A549 (cell line): ENCODE measurements at regions not wholly inside any gene's neighbourhood (a gene's known extent, or its start where the extent isn't known, plus 50 kb on each side); places are given as distances from the start of the nearest gene placed in this dataset.

ENCODE experiments used
- ATAC-seq, 2 experiments: fragments of 200-7000 bp in 1 of 2; fragments of >200 bp in 1 of 2; cut with Nextera tagmentation in 1 of 2; cut with Tn5 transposase in 1 of 2; 3 replicates each; pipeline versions ENCODE4 v1.8.0 to v1.9.1; 2018 to 2020; ENCODE audit warnings: mild to moderate bottlenecking in 1 of 2, moderate library complexity in 1 of 2
- CTCF ChIA-PET: fragments of 300-600 bp; sonication (Branson Sonifier 250); formaldehyde crosslinking; extraction: SDS; loops from one replicate; lab custom pipeline; 2021; ENCODE audit warnings: antibody characterized with exemption, inconsistent platforms; lab: Yijun Ruan, JAX
- POLR2A ChIA-PET: fragments of 350-600 bp; formaldehyde crosslinking; extraction: SDS; loops from one replicate; lab custom pipeline; 2021; ENCODE audit warnings: antibody characterized with exemption, inconsistent platforms; lab: Yijun Ruan, JAX
- DNase-seq, 2 experiments: peaks; one replicate each; pipeline versions ENCODE4 v3.0.0 to v3.0.0-alpha.2; 2011 to 2016; ENCODE audit warnings: low read depth in 1 of 2, low spot score in 1 of 2
- FAIRE-seq: peaks from 2 replicates; lab custom pipeline; 2011; peaks lifted over from hg19 to GRCh38; lab: Jason Lieb, UNC
- H3K27ac ChIP-seq, 2 experiments: fragments of >200 bp; sonication (Bioruptor Twin); formaldehyde crosslinking; 3 replicates each; pipeline ENCODE4 v1.5.1; 2016 to 2017
- H3K4me1 ChIP-seq: fragments of >200 bp; sonication (Bioruptor Twin); formaldehyde crosslinking; 3 replicates; pipeline ENCODE4 v1.6.1; 2016
- H3K4me2 ChIP-seq: fragments of >200 bp; sonication (Bioruptor Twin); formaldehyde crosslinking; 3 replicates; pipeline ENCODE4 v1.6.1; 2016
- H3K4me3 ChIP-seq: fragments of >200 bp; sonication (Bioruptor Twin); formaldehyde crosslinking; 3 replicates; pipeline ENCODE4 v1.5.1; 2016
- H3K9me3 ChIP-seq: fragments of >200 bp; sonication (Bioruptor Twin); formaldehyde crosslinking; 3 replicates; pipeline ENCODE4 v1.6.1; 2016
- BCL3 ChIP-seq: fragments of >200 bp; sonication (Bioruptor Twin); formaldehyde crosslinking; IDR thresholded peaks from 3 replicates; pipeline ENCODE4 v1.6.1; 2016
- CBX2 ChIP-seq: fragments of 200-600 bp; sonication (generic); IDR thresholded peaks from 2 replicates; pipeline ENCODE4 v1.6.1; 2016; ENCODE audit warnings: low read depth, mild to moderate bottlenecking, borderline replicate concordance
- ESRRA ChIP-seq: fragments of 150-350 bp; IDR thresholded peaks from 2 replicates; pipeline ENCODE4 v1.6.1; 2014; ENCODE audit warnings: mild to moderate bottlenecking, low read length, borderline replicate concordance
- FOSL2 ChIP-seq, 2 experiments: fragments of 450-650 bp in 1 of 2; fragments of >200 bp in 1 of 2; sonication (Bioruptor Twin) in 1 of 2; formaldehyde crosslinking; IDR thresholded peaks; 2 replicates each; pipeline versions ENCODE4 v1.5.0 to v1.6.1; 2016 to 2020; ENCODE audit warnings: mild to moderate bottlenecking in 1 of 2, moderate library complexity in 1 of 2
- FOXS1 ChIP-seq: fragments of 250-450 bp; sonication (Bioruptor Pico); IDR thresholded peaks from 2 replicates; pipeline ENCODE4 v1.5.0; 2020; ENCODE audit warnings: mild to moderate bottlenecking, moderate library complexity
- HDAC2 ChIP-seq: fragments of 200-600 bp; sonication (generic); IDR thresholded peaks from 2 replicates; pipeline ENCODE4 v1.6.1; 2016
- HEYL ChIP-seq: fragments of 250-450 bp; sonication (Bioruptor Pico); IDR thresholded peaks from 2 replicates; pipeline ENCODE4 v1.8.0; 2021; ENCODE audit warnings: mild to moderate bottlenecking, moderate library complexity
- HOXA7 ChIP-seq: fragments of 250-450 bp; sonication (Bioruptor Pico); IDR thresholded peaks from 2 replicates; pipeline ENCODE4 v1.5.0; 2020; ENCODE audit warnings: mild to moderate bottlenecking, moderate library complexity
- HOXB13 ChIP-seq: fragments of 250-450 bp; sonication (Bioruptor Pico); IDR thresholded peaks from 2 replicates; pipeline ENCODE4 v1.5.0; 2020; ENCODE audit warnings: low read depth, mild to moderate bottlenecking, moderate library complexity
- HOXB5 ChIP-seq: fragments of 250-450 bp; sonication (Bioruptor Pico); IDR thresholded peaks from 2 replicates; pipeline ENCODE4 v1.5.0; 2020; ENCODE audit warnings: mild to moderate bottlenecking, moderate library complexity
- JUNB ChIP-seq: fragments of >200 bp; sonication (Bioruptor Twin); formaldehyde crosslinking; IDR thresholded peaks from 2 replicates; pipeline ENCODE4 v1.6.1; 2016
- KDM1A ChIP-seq: fragments of 200-600 bp; sonication (generic); IDR thresholded peaks from 2 replicates; pipeline ENCODE4 v1.6.1; 2016; ENCODE audit warnings: low read depth, mild to moderate bottlenecking
- RCOR1 ChIP-seq: fragments of 150-350 bp; IDR thresholded peaks from 2 replicates; pipeline ENCODE4 v1.6.1; 2014; ENCODE audit warnings: antibody characterized with exemption, low read length, low read depth
- RFX5 ChIP-seq: fragments of 450-650 bp; IDR thresholded peaks from 2 replicates; pipeline ENCODE4 v1.7.1; 2014; ENCODE audit warnings: antibody characterized with exemption, mild to moderate bottlenecking, moderate library complexity
- RNF2 ChIP-seq: fragments of 200-600 bp; sonication (generic); IDR thresholded peaks from 2 replicates; pipeline ENCODE4 v1.6.1; 2016; ENCODE audit warnings: low read depth, mild to moderate bottlenecking, antibody characterized with exemption, moderate library complexity, borderline replicate concordance
- SMC3 ChIP-seq: fragments of >200 bp; sonication (Bioruptor Twin); formaldehyde crosslinking; IDR thresholded peaks from 3 replicates; pipeline ENCODE4 v1.6.1; 2018; ENCODE audit warnings: inconsistent platforms
- TFCP2L1 ChIP-seq: fragments of 250-450 bp; sonication (Bioruptor Pico); IDR thresholded peaks from 2 replicates; pipeline ENCODE4 v1.5.0; 2021; ENCODE audit warnings: mild to moderate bottlenecking
- ZNF302 ChIP-seq: fragments of 250-450 bp; sonication (Bioruptor Pico); IDR thresholded peaks from 2 replicates; pipeline ENCODE4 v1.9.0; 2021; ENCODE audit warnings: inconsistent platforms, mild to moderate bottlenecking, moderate library complexity
- WGBS: methylation state at CpG from one replicate; pipeline ENCODE4 v1.1.6; 2017; ENCODE audit errors: missing lambda C conversion rate; 5-methylcytosine and 5-hydroxymethylcytosine counted together
- TF ChIP-seq, protein P1 (sequence below): fragments of 200-600 bp; sonication (generic); IDR thresholded peaks from 2 replicates; pipeline ENCODE4 v1.6.1; 2016; ENCODE audit warnings: antibody characterized with exemption, mild to moderate bottlenecking, moderate library complexity

DNA sequence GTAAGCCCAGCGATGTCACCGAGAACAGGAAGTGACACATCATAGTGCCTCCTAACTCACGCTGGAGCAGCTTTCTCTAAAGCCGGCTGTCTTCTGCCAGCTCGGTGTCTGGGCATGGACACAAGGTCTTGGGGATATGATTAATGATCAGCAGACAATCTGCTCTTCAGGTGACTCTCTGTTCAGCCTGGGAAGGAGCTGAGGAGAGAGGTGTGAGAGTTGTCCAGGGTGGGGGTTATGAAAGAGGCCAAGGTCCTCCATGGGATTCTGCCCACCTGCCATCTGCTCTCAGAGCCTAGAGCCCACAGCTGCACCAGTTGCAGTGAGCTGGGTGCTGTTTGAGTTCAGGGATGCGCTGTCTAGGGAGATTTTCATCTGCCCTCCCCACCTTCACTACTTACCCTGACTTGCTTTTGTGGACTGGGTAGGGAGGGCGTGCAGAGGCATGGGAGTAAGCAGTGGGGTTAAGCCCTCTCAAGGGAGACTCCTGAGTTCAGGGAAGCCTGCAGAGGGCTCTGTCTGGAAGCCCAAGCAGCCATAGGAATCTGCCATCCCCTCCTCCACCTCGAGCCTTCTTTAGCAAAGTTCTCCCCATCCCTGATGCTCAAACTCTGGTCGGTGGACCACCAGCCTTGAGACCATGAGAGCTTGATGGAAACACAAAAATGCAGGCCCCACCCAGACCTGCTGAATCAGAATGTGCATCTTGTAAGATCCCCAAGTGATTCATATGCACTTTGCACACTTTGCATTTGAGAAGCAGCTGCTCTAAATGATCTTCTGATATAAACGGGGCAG lies 539.7 kb downstream of the RFC3 start:
- POLR2A ChIA-PET, result interaction anchor here (0.5 kb wide), 1 partner anchor 202 kb away, joined by 4 read pairs; no protein-coding TSS in a partner anchor

GRCh38 chr13:34358811-34359513 lies 541.0 kb downstream of the RFC3 start:
- 0 out of 2 replicates have a peak, but pooled peaks have one; percentile 20 for TF ChIP-seq JUNB
- peak; percentile 5; the same call in 1 of the 2 replicates for TF ChIP-seq FOSL2 (IDR thresholded peaks at IDR 0.05)
- TF ChIP-seq FOSL2 (CRISPR knock-in tag; IDR thresholded peaks at IDR 0.05), result no peak
- no peak for TF ChIP-seq RFX5
- ChIA-PET POLR2A (no interaction called here), CTCF (no interaction called here)
- Histone ChIP-seq H3K4me3 (no peak overlapping the region), H3K4me1 (peaks cover 31% of the 10 kb centered on the region), H3K27ac (peak overlapping the region; percentile 59 to 90), H3K9me3 (no peaks in the 10 kb centered on the region), H3K4me2 (peak overlapping the region; percentile 42; the same call in 2 of the 3 replicates)
- WGBS, result 50% methylated on average over 2 of the region's 2 CpGs
- DNase-seq (peak in 1 of 2 experiments; percentile 47), ATAC-seq (peak in 1 of 2 experiments; percentile 65; a peak in 2 of 6 replicates), FAIRE-seq (no peak)

More for the DNA sequence above, 539.7 kb downstream of the RFC3 start:
- WGBS, result 39% methylated on average over 10 of the region's 10 CpGs
- Histone ChIP-seq H3K9me3 (no peaks in the 10 kb centered on the region), H3K4me1 (peaks cover 31% of the 10 kb centered on the region), H3K27ac (peak overlapping the region; percentile 59 to 90), H3K4me2 (peak overlapping the region; percentile 19), H3K4me3 (no peak overlapping the region)
- DNase-seq (peak in 1 of 2 experiments; percentile 66), FAIRE-seq (no peak), ATAC-seq (peak; percentile 80 to 81)
- no peak for TF ChIP-seq TFCP2L1 (CRISPR knock-in tag)
- TF ChIP-seq HDAC2, result no peak
- no peak for TF ChIP-seq KDM1A
- TF ChIP-seq, protein P1, sequence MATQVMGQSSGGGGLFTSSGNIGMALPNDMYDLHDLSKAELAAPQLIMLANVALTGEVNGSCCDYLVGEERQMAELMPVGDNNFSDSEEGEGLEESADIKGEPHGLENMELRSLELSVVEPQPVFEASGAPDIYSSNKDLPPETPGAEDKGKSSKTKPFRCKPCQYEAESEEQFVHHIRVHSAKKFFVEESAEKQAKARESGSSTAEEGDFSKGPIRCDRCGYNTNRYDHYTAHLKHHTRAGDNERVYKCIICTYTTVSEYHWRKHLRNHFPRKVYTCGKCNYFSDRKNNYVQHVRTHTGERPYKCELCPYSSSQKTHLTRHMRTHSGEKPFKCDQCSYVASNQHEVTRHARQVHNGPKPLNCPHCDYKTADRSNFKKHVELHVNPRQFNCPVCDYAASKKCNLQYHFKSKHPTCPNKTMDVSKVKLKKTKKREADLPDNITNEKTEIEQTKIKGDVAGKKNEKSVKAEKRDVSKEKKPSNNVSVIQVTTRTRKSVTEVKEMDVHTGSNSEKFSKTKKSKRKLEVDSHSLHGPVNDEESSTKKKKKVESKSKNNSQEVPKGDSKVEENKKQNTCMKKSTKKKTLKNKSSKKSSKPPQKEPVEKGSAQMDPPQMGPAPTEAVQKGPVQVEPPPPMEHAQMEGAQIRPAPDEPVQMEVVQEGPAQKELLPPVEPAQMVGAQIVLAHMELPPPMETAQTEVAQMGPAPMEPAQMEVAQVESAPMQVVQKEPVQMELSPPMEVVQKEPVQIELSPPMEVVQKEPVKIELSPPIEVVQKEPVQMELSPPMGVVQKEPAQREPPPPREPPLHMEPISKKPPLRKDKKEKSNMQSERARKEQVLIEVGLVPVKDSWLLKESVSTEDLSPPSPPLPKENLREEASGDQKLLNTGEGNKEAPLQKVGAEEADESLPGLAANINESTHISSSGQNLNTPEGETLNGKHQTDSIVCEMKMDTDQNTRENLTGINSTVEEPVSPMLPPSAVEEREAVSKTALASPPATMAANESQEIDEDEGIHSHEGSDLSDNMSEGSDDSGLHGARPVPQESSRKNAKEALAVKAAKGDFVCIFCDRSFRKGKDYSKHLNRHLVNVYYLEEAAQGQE, result no peak
- no peak for TF ChIP-seq ESRRA
- TF ChIP-seq HEYL (CRISPR knock-in tag), result no peak
- TF ChIP-seq CBX2, result no peak
- TF ChIP-seq HOXB5 (CRISPR knock-in tag), result no peak
- TF ChIP-seq HOXA7 (CRISPR knock-in tag), result no peak
- TF ChIP-seq ZNF302 (CRISPR knock-in tag), result no peak
- no peak for TF ChIP-seq HOXB13 (CRISPR knock-in tag)
- no peak for TF ChIP-seq RCOR1
- TF ChIP-seq BCL3, result no peak
- no peak for TF ChIP-seq SMC3
- no peak for TF ChIP-seq FOXS1 (CRISPR knock-in tag)
- no peak for TF ChIP-seq RNF2
- CTCF ChIA-PET, result interaction anchor here (1.5 kb wide), 1 partner anchor 8 kb away, joined by 3 read pairs; no protein-coding TSS in a partner anchor
